ENCODE measurements at regions not wholly inside any gene's neighbourhood (a gene's known extent, or its start where the extent isn't known, plus 50 kb on each side); places are given as distances from the start of the nearest gene placed in this dataset.

DNA sequence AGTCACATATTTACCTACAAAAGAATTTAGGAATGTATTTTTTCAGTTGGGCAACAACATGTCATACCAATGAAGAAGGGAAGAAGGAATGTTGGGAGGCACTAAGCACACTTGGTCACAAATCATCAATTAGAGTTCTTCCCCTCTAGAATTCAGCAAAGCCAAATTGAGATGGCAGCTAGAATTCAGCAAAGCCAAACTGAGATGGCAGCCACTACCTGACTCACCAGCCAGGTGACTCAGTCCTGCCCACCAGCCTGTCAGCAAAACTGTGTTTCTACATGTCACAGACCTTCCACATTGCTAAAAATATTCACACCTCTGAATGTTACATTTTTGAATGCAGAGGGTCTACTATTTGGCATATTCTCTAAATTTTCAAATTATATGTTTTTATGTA is 63.2 kb upstream of the NOCT start:
- Histone ChIP-seq H3K4me1 (ENCODE audit: control insufficient read depth in 3 of 3, insufficient read depth in 3 of 3, low read length in 3 of 3) (no peaks in the 10 kb centered on the region), H3K9ac (ENCODE audit: low read depth in 1 of 3, low read length in 3 of 3) (no peak overlapping the region), H3K27me3 (ENCODE audit: control insufficient read depth in 3 of 3, insufficient read depth in 3 of 3, low read length in 3 of 3) (no peaks in the 10 kb centered on the region), H3K36me3 (ENCODE audit: control insufficient read depth in 3 of 3, insufficient read depth in 3 of 3, low read length in 3 of 3) (no peaks in the 10 kb centered on the region), H3K9me3 (ENCODE audit: control insufficient read depth in 3 of 3, low read length in 3 of 3) (no peaks in the 10 kb centered on the region), H3K27ac (ENCODE audit: low read depth, low read length) (no peak overlapping the region), H3K4me3 (ENCODE audit: low read length in 3 of 3) (no peak overlapping the region)

DNA sequence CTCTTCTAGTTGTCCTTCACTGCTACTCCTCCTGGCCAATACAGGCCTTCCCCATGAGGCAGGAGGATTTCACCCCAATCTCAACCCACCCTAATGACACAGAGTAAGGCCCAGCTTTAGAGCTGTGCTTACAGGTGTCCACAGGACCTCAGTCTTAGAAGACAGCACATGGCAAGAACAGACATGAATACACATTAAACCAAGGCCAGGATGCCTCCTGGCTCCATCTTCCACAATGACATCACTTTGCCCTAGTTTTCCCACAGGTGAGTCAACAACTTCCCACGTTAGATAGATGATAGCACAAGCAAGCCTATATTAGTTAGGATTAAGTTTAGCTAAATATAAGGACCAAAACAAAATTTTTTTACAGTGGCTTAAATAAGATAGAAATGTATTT is 63.8 kb upstream of the NOCT start:
- Histone ChIP-seq H3K27ac (ENCODE audit: low read depth, low read length) (no peak overlapping the region), H3K9ac (ENCODE audit: low read depth in 1 of 3, low read length in 3 of 3) (no peak overlapping the region), H3K36me3 (ENCODE audit: control insufficient read depth in 3 of 3, insufficient read depth in 3 of 3, low read length in 3 of 3) (no peaks in the 10 kb centered on the region), H3K4me3 (ENCODE audit: low read length in 3 of 3) (no peak overlapping the region), H3K27me3 (ENCODE audit: control insufficient read depth in 3 of 3, insufficient read depth in 3 of 3, low read length in 3 of 3) (no peaks in the 10 kb centered on the region), H3K9me3 (ENCODE audit: control insufficient read depth in 3 of 3, low read length in 3 of 3) (no peaks in the 10 kb centered on the region), H3K4me1 (ENCODE audit: control insufficient read depth in 3 of 3, insufficient read depth in 3 of 3, low read length in 3 of 3) (no peaks in the 10 kb centered on the region)

DNA sequence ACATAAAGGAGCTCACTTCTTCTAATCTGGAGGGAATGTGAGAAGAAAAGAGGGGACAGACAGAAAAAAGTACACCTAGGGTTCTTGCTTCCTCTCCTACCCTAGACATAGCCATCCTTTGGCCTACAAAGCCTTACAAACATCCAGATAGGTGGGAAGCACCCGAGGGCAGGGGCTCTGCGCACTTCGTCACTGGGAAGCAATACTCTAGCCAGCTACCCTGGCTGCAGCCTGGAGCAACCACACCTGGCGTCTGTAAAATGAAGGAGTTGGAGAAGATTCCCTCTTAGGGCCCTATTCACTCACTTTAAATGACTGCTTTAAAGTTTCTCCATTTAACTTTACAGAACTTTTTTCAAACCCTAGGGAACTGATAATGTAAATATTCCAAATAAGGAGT is 65.7 kb upstream of the NOCT start:
- H3K36me3 ChIP-seq (ENCODE audit: control insufficient read depth in 3 of 3, insufficient read depth in 3 of 3, low read length in 3 of 3): no peaks in the 10 kb centered on the region
- H3K9me3 ChIP-seq (ENCODE audit: control insufficient read depth in 3 of 3, low read length in 3 of 3): no peaks in the 10 kb centered on the region
- no peak overlapping the region for H3K27ac ChIP-seq (ENCODE audit: low read depth, low read length)
- no peaks in the 10 kb centered on the region for H3K27me3 ChIP-seq (ENCODE audit: control insufficient read depth in 3 of 3, insufficient read depth in 3 of 3, low read length in 3 of 3)
- no peaks in the 10 kb centered on the region for H3K4me1 ChIP-seq (ENCODE audit: control insufficient read depth in 3 of 3, insufficient read depth in 3 of 3, low read length in 3 of 3)
- no peak overlapping the region for H3K4me3 ChIP-seq (ENCODE audit: low read length in 3 of 3)
- no peak overlapping the region for H3K9ac ChIP-seq (ENCODE audit: low read depth in 1 of 3, low read length in 3 of 3)

DNA sequence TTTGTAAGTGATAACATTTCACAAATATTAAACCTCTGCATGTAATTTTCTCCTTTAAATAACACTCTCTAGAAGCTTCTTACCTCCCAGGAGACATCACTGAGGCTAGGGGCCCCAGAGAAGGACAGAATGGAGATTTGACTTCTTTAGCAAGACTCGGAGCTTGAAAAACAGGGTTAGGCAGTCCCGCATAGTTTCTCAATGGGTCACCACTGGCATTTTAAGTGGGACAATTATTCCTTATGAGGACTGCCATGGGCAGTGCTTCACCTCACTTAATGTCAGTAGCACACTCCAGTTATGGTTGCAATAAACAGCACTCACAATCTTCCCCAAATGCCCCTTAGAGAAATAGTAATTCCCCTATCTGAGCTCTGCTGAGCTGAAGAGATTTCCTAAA is 66.7 kb upstream of the NOCT start:
- no peak overlapping the region for H3K4me3 ChIP-seq (ENCODE audit: low read length in 3 of 3)
- H3K9me3 ChIP-seq (ENCODE audit: control insufficient read depth in 3 of 3, low read length in 3 of 3): no peaks in the 10 kb centered on the region
- no peak overlapping the region for H3K27ac ChIP-seq (ENCODE audit: low read depth, low read length)
- no peaks in the 10 kb centered on the region for H3K36me3 ChIP-seq (ENCODE audit: control insufficient read depth in 3 of 3, insufficient read depth in 3 of 3, low read length in 3 of 3)
- no peaks in the 10 kb centered on the region for H3K27me3 ChIP-seq (ENCODE audit: control insufficient read depth in 3 of 3, insufficient read depth in 3 of 3, low read length in 3 of 3)
- no peaks in the 10 kb centered on the region for H3K4me1 ChIP-seq (ENCODE audit: control insufficient read depth in 3 of 3, insufficient read depth in 3 of 3, low read length in 3 of 3)
- H3K9ac ChIP-seq (ENCODE audit: low read depth in 1 of 3, low read length in 3 of 3): no peak overlapping the region

DNA sequence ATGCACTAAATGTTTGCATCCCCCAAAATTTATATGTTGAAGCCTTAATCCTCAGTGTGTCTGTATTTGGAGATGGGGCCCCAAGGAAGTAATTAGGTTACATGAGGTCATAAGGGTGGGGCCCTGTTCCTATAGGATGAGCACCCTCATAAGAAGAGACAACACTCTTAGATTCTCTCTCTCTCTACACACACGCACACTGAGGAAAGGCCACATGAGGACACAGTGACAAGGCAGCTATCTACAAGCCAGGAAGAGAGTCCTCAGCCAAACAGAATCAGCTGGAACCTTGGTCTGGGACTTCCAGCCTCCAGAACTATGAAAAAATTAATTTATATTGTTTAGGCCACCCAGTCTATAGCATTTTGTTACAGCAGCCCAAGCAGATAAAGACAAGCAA is 69.3 kb upstream of the NOCT start:
- H3K4me3 ChIP-seq (ENCODE audit: low read length in 3 of 3): no peak overlapping the region

DNA sequence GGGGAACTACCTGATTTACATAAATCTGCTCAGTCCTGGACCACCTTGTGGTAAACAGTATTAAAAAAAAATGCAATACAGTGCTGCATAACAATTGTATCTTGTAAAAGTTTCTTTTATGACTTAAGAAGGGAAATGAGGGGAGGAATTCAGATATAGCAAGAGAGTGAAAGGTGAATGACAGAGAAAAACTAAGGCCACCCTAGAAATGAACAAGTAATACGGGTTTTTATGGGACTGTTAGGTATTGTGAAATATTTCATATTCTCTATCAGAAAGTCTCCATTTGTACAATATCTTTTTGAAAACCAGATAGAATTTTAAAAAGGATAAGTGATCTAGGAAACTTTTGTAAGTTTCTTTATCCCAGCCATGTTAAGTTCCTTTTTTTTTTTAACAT is 69.7 kb upstream of the NOCT start:
- no peaks in the 10 kb centered on the region for H3K9me3 ChIP-seq (ENCODE audit: control insufficient read depth in 3 of 3, low read length in 3 of 3)
- no peaks in the 10 kb centered on the region for H3K4me1 ChIP-seq (ENCODE audit: control insufficient read depth in 3 of 3, insufficient read depth in 3 of 3, low read length in 3 of 3)
- no peak overlapping the region for H3K9ac ChIP-seq (ENCODE audit: low read depth in 1 of 3, low read length in 3 of 3)
- H3K27ac ChIP-seq (ENCODE audit: low read depth, low read length): no peak overlapping the region
- H3K36me3 ChIP-seq (ENCODE audit: control insufficient read depth in 3 of 3, insufficient read depth in 3 of 3, low read length in 3 of 3): no peaks in the 10 kb centered on the region
- H3K27me3 ChIP-seq (ENCODE audit: control insufficient read depth in 3 of 3, insufficient read depth in 3 of 3, low read length in 3 of 3): no peaks in the 10 kb centered on the region
- no peak overlapping the region for H3K4me3 ChIP-seq (ENCODE audit: low read length in 3 of 3)

More for the DNA sequence above, 69.3 kb upstream of the NOCT start:
- no peak overlapping the region for H3K27ac ChIP-seq (ENCODE audit: low read depth, low read length)
- no peak overlapping the region for H3K9ac ChIP-seq (ENCODE audit: low read depth in 1 of 3, low read length in 3 of 3)
- H3K36me3 ChIP-seq (ENCODE audit: control insufficient read depth in 3 of 3, insufficient read depth in 3 of 3, low read length in 3 of 3): no peaks in the 10 kb centered on the region
- no peaks in the 10 kb centered on the region for H3K27me3 ChIP-seq (ENCODE audit: control insufficient read depth in 3 of 3, insufficient read depth in 3 of 3, low read length in 3 of 3)
- H3K9me3 ChIP-seq (ENCODE audit: control insufficient read depth in 3 of 3, low read length in 3 of 3): no peaks in the 10 kb centered on the region
- no peaks in the 10 kb centered on the region for H3K4me1 ChIP-seq (ENCODE audit: control insufficient read depth in 3 of 3, insufficient read depth in 3 of 3, low read length in 3 of 3)

DNA sequence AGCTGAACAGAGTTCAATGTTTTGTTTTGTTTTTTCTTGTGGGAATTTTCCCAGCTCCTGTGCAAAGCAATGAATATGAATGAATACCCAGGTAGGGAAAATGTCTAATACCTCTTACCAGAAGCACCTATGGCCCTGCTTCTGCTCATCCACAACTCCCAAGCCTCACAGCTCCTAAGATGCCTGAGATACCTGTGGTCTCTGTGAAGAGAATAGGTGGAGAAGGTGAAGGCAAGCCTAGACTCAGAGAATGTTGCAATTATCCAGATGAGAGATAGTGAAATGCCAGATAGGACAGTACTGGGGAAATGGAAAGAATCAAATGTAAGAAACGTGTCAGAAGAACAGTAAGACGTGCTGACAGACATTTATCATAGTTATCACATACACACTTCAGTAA is 70.2 kb upstream of the NOCT start:
- no peak overlapping the region for H3K9ac ChIP-seq (ENCODE audit: low read depth in 1 of 3, low read length in 3 of 3)
- no peaks in the 10 kb centered on the region for H3K9me3 ChIP-seq (ENCODE audit: control insufficient read depth in 3 of 3, low read length in 3 of 3)
- no peak overlapping the region for H3K4me3 ChIP-seq (ENCODE audit: low read length in 3 of 3)
- H3K27me3 ChIP-seq (ENCODE audit: control insufficient read depth in 3 of 3, insufficient read depth in 3 of 3, low read length in 3 of 3): no peaks in the 10 kb centered on the region
- no peaks in the 10 kb centered on the region for H3K36me3 ChIP-seq (ENCODE audit: control insufficient read depth in 3 of 3, insufficient read depth in 3 of 3, low read length in 3 of 3)
- H3K27ac ChIP-seq (ENCODE audit: low read depth, low read length): no peak overlapping the region
- no peaks in the 10 kb centered on the region for H3K4me1 ChIP-seq (ENCODE audit: control insufficient read depth in 3 of 3, insufficient read depth in 3 of 3, low read length in 3 of 3)

DNA sequence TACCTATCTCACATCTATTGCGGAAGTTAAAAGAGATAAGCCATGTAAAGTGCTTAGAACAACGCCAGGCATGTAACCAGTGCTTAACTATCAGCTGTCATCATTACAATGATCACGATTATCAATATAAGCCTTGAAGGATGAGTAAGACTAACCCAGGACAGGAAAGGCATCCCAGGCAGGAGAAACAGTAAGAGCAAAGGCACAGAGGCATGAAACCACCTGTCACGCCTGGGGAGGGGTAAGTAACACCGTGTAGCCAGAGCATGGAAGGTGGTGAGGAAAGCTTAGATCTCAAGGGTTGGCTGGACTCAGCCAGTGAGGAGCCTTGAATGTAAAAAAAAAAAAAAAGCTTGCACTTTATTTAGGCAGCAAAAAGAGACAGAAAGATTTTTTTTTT is 71.7 kb upstream of the NOCT start:
- Histone ChIP-seq H3K27me3 (ENCODE audit: control insufficient read depth in 3 of 3, insufficient read depth in 3 of 3, low read length in 3 of 3) (no peaks in the 10 kb centered on the region), H3K27ac (ENCODE audit: low read depth, low read length) (no peak overlapping the region), H3K9me3 (ENCODE audit: control insufficient read depth in 3 of 3, low read length in 3 of 3) (no peaks in the 10 kb centered on the region), H3K4me1 (ENCODE audit: control insufficient read depth in 3 of 3, insufficient read depth in 3 of 3, low read length in 3 of 3) (no peaks in the 10 kb centered on the region), H3K36me3 (ENCODE audit: control insufficient read depth in 3 of 3, insufficient read depth in 3 of 3, low read length in 3 of 3) (no peaks in the 10 kb centered on the region), H3K4me3 (ENCODE audit: low read length in 3 of 3) (no peak overlapping the region), H3K9ac (ENCODE audit: low read depth in 1 of 3, low read length in 3 of 3) (no peak overlapping the region)

DNA sequence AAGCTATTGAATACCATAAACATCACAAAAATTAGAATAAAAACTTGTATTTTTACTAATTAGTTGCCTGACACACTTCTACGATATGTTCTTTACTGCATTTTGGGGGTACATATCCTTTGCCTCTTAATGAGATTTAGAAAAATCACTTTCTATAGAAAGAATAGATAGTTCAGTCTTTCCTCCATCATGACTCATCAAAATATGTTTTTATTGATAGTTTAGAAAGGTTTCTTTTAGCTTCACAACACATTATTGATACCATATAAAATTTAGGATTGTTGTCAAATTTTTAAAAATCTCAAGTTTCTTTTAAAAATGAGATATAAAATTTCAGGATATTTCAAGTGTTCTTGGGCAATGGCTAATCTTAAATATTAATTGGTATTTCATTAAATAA is 74.5 kb upstream of the NOCT start:
- Histone ChIP-seq H3K36me3 (ENCODE audit: control insufficient read depth in 3 of 3, insufficient read depth in 3 of 3, low read length in 3 of 3) (no peaks in the 10 kb centered on the region), H3K27ac (ENCODE audit: low read depth, low read length) (no peak overlapping the region), H3K4me3 (ENCODE audit: low read length in 3 of 3) (no peak overlapping the region), H3K9ac (ENCODE audit: low read depth in 1 of 3, low read length in 3 of 3) (no peak overlapping the region), H3K9me3 (ENCODE audit: control insufficient read depth in 3 of 3, low read length in 3 of 3) (no peaks in the 10 kb centered on the region), H3K27me3 (ENCODE audit: control insufficient read depth in 3 of 3, insufficient read depth in 3 of 3, low read length in 3 of 3) (no peaks in the 10 kb centered on the region), H3K4me1 (ENCODE audit: control insufficient read depth in 3 of 3, insufficient read depth in 3 of 3, low read length in 3 of 3) (no peaks in the 10 kb centered on the region)

DNA sequence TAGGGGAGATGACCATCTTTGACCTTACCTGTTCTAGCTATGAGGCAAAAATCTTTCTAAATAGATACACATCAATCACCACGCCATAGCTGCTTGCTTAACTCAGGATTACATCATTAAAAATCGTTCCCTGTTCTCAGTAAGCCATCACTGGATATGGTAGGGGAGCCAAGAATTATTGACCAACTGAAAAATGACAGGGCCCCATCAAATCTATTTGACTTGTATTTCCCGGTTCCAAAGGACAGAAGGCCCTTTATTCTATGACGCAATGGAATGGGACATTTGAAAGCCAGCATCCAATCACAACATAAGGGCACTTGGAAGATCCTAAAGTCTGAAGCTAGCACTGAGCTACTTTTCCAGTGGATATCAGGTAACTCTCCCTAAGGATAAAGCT is 75.6 kb upstream of the NOCT start:
- no peaks in the 10 kb centered on the region for H3K27me3 ChIP-seq (ENCODE audit: control insufficient read depth in 3 of 3, insufficient read depth in 3 of 3, low read length in 3 of 3)

DNA sequence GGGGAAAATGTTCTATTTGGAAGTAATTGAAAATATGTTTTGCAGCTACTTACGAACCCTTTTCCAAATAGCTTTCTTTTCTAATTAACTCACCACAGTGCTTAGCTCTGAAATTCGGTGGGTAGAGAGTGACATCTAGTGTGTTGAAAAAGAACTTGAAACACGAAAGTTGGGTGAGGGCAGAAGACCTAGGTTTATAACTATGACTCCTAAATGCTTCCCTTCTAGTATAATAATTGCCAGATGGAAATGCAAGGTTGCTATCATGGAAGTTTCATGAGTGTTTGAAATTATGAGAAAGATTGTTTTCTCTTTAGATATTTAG is 77.3 kb upstream of the NOCT start:
- Histone ChIP-seq H3K27ac (ENCODE audit: low read depth, low read length) (no peak overlapping the region), H3K9me3 (ENCODE audit: control insufficient read depth in 3 of 3, low read length in 3 of 3) (no peaks in the 10 kb centered on the region), H3K36me3 (ENCODE audit: control insufficient read depth in 3 of 3, insufficient read depth in 3 of 3, low read length in 3 of 3) (no peaks in the 10 kb centered on the region), H3K4me1 (ENCODE audit: control insufficient read depth in 3 of 3, insufficient read depth in 3 of 3, low read length in 3 of 3) (no peaks in the 10 kb centered on the region), H3K9ac (ENCODE audit: low read depth in 1 of 3, low read length in 3 of 3) (peak overlapping the region in 1 of 3 donors; percentile 23), H3K27me3 (ENCODE audit: control insufficient read depth in 3 of 3, insufficient read depth in 3 of 3, low read length in 3 of 3) (no peaks in the 10 kb centered on the region), H3K4me3 (ENCODE audit: low read length in 3 of 3) (no peak overlapping the region)

More for the DNA sequence above, 75.6 kb upstream of the NOCT start:
- H3K4me3 ChIP-seq (ENCODE audit: low read length in 3 of 3): no peak overlapping the region
- H3K9me3 ChIP-seq (ENCODE audit: control insufficient read depth in 3 of 3, low read length in 3 of 3): no peaks in the 10 kb centered on the region
- H3K4me1 ChIP-seq (ENCODE audit: control insufficient read depth in 3 of 3, insufficient read depth in 3 of 3, low read length in 3 of 3): no peaks in the 10 kb centered on the region
- no peak overlapping the region for H3K27ac ChIP-seq (ENCODE audit: low read depth, low read length)
- no peak overlapping the region for H3K9ac ChIP-seq (ENCODE audit: low read depth in 1 of 3, low read length in 3 of 3)
- no peaks in the 10 kb centered on the region for H3K36me3 ChIP-seq (ENCODE audit: control insufficient read depth in 3 of 3, insufficient read depth in 3 of 3, low read length in 3 of 3)
